ENCODE measurements at regions not wholly inside any gene's neighbourhood (a gene's known extent, or its start where the extent isn't known, plus 50 kb on each side); places are given as distances from the start of the nearest gene placed in this dataset.
"Not testable (repeated sequence)": the region's sequence is repeated elsewhere in the genome, so short reads cannot be mapped to it uniquely, and the experiment has no call there.

DNA sequence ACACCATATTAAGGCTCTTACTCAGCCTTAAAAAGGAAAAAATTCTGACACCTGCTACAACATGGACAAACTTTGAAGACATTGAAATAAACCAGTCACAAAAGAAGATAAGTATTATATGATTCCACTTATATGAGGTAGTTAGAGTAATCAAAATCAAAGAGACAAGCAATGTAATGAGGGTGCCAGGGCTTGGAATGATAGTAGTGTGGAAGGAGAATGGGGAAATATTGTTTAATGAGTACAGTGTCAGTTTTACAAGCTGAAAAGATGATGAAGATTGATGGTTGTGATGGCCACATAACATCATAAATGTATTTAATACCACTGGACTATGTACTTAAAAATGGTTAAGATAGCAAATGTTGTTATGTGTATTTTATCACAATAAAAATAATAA is 485.7 kb downstream of the SPATA31D1 start:
- Mint-ChIP-seq H3K27me3 (no peaks in the 10 kb centered on the region), H3K4me3 (no peak overlapping the region), H3K9me3 (no peaks in the 10 kb centered on the region), H3K27ac (no peak overlapping the region), H3K4me1 (no peaks in the 10 kb centered on the region)
- DNase-seq = no peak
- no peak for ATAC-seq

DNA sequence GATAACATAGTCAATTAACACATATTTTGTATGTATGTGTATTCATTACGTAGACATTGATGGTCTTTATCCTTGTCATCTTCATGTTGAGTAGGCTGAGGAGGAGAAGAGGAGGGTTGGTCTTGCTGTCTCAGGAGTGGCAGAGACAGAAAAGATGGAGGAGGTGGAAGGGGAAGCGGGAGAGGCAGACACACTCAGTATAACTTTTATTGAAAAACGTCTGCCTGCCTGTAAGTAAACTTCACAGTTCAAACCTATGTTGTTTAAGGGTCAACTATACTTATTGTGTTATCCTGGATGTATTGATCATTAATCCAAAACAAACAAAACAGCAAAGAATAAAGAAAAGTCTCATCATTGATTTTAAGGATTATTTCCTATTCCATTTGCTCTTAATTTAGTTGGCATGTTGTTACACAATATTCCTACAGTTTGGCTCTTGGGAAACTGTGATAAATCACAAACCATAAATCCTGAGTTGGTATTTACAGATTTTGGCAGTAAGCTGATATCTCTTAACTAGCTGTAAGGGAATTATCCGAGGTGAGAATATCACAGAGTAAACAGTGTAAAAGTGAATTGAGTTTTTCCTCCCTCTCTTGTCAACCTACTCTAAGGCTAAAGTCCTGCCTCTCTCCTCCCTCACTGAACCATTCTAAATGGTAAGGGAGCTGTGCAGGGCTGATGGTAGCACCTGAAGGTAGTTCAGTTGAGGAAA is 487.2 kb downstream of the SPATA31D1 start:
- Mint-ChIP-seq H3K4me3 (no peak overlapping the region), H3K27me3 (no peaks in the 10 kb centered on the region), H3K27ac (no peak overlapping the region), H3K4me1 (no peaks in the 10 kb centered on the region), H3K9me3 (no peaks in the 10 kb centered on the region)
- ATAC-seq (no peak), DNase-seq (no peak)

DNA sequence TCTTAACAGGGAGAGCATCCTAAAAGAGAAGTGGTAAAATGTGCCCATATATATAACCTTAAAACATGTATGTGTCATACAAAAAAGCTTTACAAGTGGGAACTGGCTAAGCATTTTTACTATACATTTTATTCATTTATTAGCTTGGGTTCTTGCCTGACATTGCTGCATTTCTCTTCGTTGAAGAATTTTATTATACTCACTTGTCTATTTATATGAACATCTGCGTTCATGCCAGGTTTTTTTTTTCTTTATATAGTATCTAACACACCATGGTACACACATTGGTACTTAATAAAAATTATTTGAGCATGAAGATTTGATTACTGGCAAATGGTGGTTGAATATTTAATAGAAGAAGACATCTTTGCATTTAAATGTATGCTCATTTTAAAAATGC is 492.3 kb downstream of the SPATA31D1 start:
- no peak overlapping the region for H3K4me3 Mint-ChIP-seq
- no peaks in the 10 kb centered on the region for H3K9me3 Mint-ChIP-seq
- ATAC-seq (no peak), DNase-seq (no peak)
- no peaks in the 10 kb centered on the region for H3K27me3 Mint-ChIP-seq
- no peak overlapping the region for H3K27ac Mint-ChIP-seq
- H3K4me1 Mint-ChIP-seq = no peaks in the 10 kb centered on the region

- ATAC-seq = no peak
- no peak overlapping the region for H3K27ac Mint-ChIP-seq
- no peaks in the 10 kb centered on the region for H3K4me1 Mint-ChIP-seq
- DNase-seq = no peak
- no peak overlapping the region for H3K4me3 Mint-ChIP-seq
- H3K27me3 Mint-ChIP-seq = no peaks in the 10 kb centered on the region
- H3K9me3 Mint-ChIP-seq = no peaks in the 10 kb centered on the region
Measured at GRCh38 chr9:82487935-82488312, 499.4 kb downstream of the SPATA31D1 start.

- Mint-ChIP-seq H3K4me1 (no peaks in the 10 kb centered on the region), H3K4me3 (no peak overlapping the region), H3K27ac (no peak overlapping the region), H3K9me3 (no peaks in the 10 kb centered on the region), H3K27me3 (no peaks in the 10 kb centered on the region)
- ATAC-seq (no peak), DNase-seq (no peak)
Measured at GRCh38 chr9:82488313-82489200, 500.0 kb downstream of the SPATA31D1 start.

DNA sequence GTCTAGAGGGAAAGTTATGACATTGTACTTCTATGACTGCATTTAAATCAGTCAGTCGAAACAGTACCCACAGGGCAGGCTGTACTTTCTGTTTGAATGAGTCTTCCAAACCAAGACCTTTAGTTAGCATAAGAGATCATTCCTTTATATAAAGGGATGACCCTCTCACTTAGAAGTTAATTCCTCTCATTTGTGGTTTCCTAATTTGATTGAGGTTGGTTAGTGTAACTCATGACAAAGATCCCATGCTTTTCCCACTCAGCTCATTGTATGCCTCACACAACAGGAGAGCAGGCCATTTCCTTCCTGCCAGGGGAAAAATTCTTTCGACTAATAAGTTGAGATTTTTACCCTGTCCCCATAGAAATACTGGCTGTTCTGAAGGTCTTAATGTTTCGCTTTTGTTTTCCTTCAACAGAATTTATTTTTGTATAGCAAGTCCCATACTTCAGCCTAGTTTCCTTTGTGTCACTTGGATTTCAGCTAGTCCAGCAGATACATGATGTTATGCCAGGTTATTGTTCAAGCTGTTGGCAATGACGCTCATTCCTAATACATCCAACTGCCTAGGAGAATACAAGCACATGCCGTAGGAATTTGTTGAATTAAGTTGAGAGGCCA is 500.7 kb downstream of the SPATA31D1 start:
- Mint-ChIP-seq H3K27ac (no peak overlapping the region), H3K9me3 (no peaks in the 10 kb centered on the region), H3K4me3 (no peak overlapping the region), H3K27me3 (no peaks in the 10 kb centered on the region), H3K4me1 (no peaks in the 10 kb centered on the region)
- no peak for ATAC-seq
- no peak for DNase-seq

GRCh38 chr9:82490019-82490499 is 501.5 kb downstream of the SPATA31D1 start:
- Mint-ChIP-seq H3K9me3 (no peaks in the 10 kb centered on the region), H3K27me3 (no peaks in the 10 kb centered on the region), H3K4me3 (no peak overlapping the region), H3K27ac (no peak overlapping the region), H3K4me1 (no peaks in the 10 kb centered on the region)
- DNase-seq = no peak
- ATAC-seq = no peak

- H3K27ac Mint-ChIP-seq, H3K9me3 Mint-ChIP-seq, ATAC-seq, H3K4me3 Mint-ChIP-seq, H3K4me1 Mint-ChIP-seq, DNase-seq, H3K27me3 Mint-ChIP-seq: not testable (repeated sequence)
Measured at GRCh38 chr9:82490821-82491220, 502.2 kb downstream of the SPATA31D1 start.

GRCh38 chr9:82491604-82492003 is 503.0 kb downstream of the SPATA31D1 start:
- DNase-seq (no peak), ATAC-seq (no peak)
- H3K4me1 Mint-ChIP-seq = no peaks in the 10 kb centered on the region
- H3K27ac Mint-ChIP-seq = no peak overlapping the region
- H3K9me3 Mint-ChIP-seq = no peaks in the 10 kb centered on the region
- H3K4me3 Mint-ChIP-seq = no peak overlapping the region
- no peaks in the 10 kb centered on the region for H3K27me3 Mint-ChIP-seq

- Mint-ChIP-seq H3K4me3 (no peak overlapping the region), H3K9me3 (no peaks in the 10 kb centered on the region), H3K27ac (no peak overlapping the region), H3K27me3 (no peaks in the 10 kb centered on the region), H3K4me1 (no peaks in the 10 kb centered on the region)
- DNase-seq (no peak), ATAC-seq (no peak)
Measured at GRCh38 chr9:82492274-82492673, 503.7 kb downstream of the SPATA31D1 start.

GRCh38 chr9:82495884-82496777 is 507.6 kb downstream of the SPATA31D1 start:
- DNase-seq = no peak
- ATAC-seq = no peak

GRCh38 chr9:82498541-82499317 is 510.2 kb downstream of the SPATA31D1 start:
- DNase-seq (no peak), ATAC-seq (no peak)
- H3K9me3 Mint-ChIP-seq = peaks cover 0 to 2% of the 10 kb centered on the region in 2 donors

More at GRCh38 chr9:82495884-82496777, 507.6 kb downstream of the SPATA31D1 start:
- Mint-ChIP-seq H3K4me1 (no peaks in the 10 kb centered on the region), H3K27ac (no peak overlapping the region), H3K9me3 (no peaks in the 10 kb centered on the region), H3K4me3 (no peak overlapping the region), H3K27me3 (no peaks in the 10 kb centered on the region)

GRCh38 chr9:82499337-82499736 is 510.8 kb downstream of the SPATA31D1 start:
- ATAC-seq = no peak
- H3K27ac Mint-ChIP-seq = no peak overlapping the region
- H3K27me3 Mint-ChIP-seq = no peaks in the 10 kb centered on the region
- DNase-seq = no peak
- H3K4me3 Mint-ChIP-seq = no peak overlapping the region
- no peaks in the 10 kb centered on the region for H3K4me1 Mint-ChIP-seq
- H3K9me3 Mint-ChIP-seq = peaks cover 0 to 8% of the 10 kb centered on the region in 2 donors

More at GRCh38 chr9:82498541-82499317, 510.2 kb downstream of the SPATA31D1 start:
- no peaks in the 10 kb centered on the region for H3K4me1 Mint-ChIP-seq
- H3K27ac Mint-ChIP-seq = no peak overlapping the region
- H3K4me3 Mint-ChIP-seq = no peak overlapping the region
- H3K27me3 Mint-ChIP-seq = no peaks in the 10 kb centered on the region

- no peak overlapping the region for H3K4me3 Mint-ChIP-seq
- ATAC-seq (no peak), DNase-seq (no peak)
- no peak overlapping the region for H3K27ac Mint-ChIP-seq
- H3K27me3 Mint-ChIP-seq = no peaks in the 10 kb centered on the region
- no peaks in the 10 kb centered on the region for H3K4me1 Mint-ChIP-seq
- peaks cover 11 to 33% of the 10 kb centered on the region in 2 donors for H3K9me3 Mint-ChIP-seq
Measured at GRCh38 chr9:82504620-82505019, 516.0 kb downstream of the SPATA31D1 start.

Measured in stimulated activated naive CD8-positive, alpha-beta T cell treated with anti-CD3 and anti-CD28 coated beads, Interleukin-15, amount 100 ng/mL, for 72 hours (primary cell).